Cardiac septum (tissue), 1 donor: ENCODE measurements at regions not wholly inside any gene's neighbourhood (a gene's known extent, or its start where the extent isn't known, plus 50 kb on each side); places are given as distances from the start of the nearest gene placed in this dataset.

Experiments
- DNase-seq: peaks from one replicate; pipeline ENCODE4 v3.0.0-alpha.2; 2020; ENCODE audit warnings: low spot score
- intact Hi-C: fragments of 100-400 bp; cut with DNase I; formaldehyde crosslinking; loops from one replicate; pipeline ENCODE4 v1.14.0; 2022
- donor health status: DM: no; HTN: no; CAD: no.

GRCh38 chr11:122363296-122363695 is 247.3 kb upstream of the BLID start:
- DNase-seq, result no peak
- intact Hi-C loops, result loop anchor here (10.0 kb wide), 1 partner anchor 132 kb away; no protein-coding TSS in a partner anchor

DNA sequence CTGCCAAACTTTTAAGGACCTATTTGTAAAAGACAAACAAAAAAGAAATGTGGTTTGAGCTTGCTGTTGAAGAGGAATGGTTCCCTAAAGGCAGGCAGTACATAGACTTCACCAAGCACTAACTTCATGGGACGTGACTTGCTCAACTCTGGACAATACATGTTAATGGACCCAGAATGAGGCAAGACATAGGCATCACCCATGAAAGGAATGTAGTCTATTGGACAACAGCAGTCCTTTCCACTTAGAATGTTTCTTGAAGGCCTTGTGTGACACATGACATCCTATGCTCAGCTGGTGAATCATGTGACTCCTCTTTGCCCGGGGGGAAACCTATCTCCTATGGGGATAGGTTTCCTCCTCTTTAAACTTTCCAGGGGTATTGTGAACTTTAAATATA is 246.4 kb upstream of the BLID start:
- intact Hi-C loops, result loop anchor here (10.0 kb wide), 1 partner anchor 132 kb away; no protein-coding TSS in a partner anchor
- DNase-seq, result no peak

GRCh38 chr11:122360875-122361274 is 244.9 kb upstream of the BLID start:
- no peak for DNase-seq

GRCh38 chr11:122359081-122359571 is 243.1 kb upstream of the BLID start:
- DNase-seq, result no peak
- intact Hi-C loops, result no loop called here

More at GRCh38 chr11:122360875-122361274, 244.9 kb upstream of the BLID start:
- intact Hi-C loops, result loop anchor here (10.0 kb wide), 1 partner anchor 134 kb away; no protein-coding TSS in a partner anchor

DNA sequence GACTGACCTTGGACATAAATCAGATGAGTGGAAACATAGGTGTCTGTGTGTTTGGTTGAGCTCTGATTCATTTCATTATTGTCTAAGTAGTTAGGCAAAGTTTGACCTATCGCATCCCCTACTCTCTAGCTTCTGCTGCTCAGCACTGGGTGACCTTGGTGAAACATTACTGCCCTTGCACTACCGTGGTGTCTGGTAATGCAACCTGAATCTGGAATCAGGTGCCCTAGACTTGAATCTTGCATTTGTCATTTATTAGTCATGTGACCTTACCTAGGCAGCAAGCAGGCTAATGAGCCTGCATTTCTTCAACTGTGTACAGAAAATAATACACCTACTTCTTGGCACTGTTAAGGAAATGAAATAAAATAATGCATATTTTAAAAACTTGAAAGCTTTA is 242.3 kb upstream of the BLID start:
- no peak for DNase-seq
- intact Hi-C loops, result no loop called here

DNA sequence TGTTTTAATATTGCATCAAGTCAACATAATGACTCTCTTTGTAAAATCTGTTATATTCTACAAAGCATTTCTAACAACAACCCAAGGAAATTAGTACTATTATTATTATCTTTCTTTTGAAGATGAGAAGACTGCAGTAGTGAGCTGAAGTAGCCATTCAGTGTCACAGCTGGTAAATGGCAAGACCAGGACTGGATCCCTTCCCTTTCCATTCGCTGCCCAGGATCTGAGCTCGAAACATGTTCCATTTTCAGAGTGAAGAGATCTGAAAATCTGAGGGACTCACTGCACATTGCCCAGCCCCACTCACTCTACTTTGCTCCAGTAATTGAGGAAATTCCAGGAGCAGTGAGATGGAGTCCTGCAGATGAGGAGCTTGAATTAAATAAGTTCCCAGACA is 240.0 kb upstream of the BLID start:
- intact Hi-C loops, result no loop called here
- DNase-seq, result no peak

DNA sequence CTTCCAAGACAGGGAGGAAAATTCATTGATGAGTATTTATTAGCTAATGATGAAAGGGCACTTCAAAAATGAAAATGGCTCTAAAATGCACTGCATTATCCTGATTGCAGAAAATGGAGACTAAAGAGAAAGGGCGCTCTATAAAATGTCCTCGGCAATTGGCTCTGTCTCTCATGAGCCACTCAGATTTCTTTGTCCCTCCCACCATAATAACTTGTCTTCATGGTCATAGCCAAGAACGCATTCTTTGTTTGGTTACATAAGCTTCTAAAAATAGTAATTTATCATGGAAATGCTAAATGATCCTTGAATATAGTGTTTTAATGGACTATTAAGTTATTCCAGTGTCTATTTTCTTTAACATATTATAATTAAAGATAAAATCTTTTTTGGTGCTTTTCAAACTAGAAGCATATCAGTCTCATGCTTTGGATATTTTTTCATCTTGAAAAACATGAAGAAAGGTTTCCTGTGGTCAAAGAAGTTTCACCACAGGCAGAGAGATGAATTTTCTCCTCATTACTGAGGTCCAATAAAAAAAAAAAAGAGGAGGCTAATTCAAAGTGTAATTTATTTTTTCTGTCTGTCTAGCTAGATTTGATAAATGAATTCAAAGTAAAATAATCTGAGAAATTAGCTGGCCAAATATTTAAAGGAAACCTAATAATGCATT is 238.1 kb upstream of the BLID start:
- DNase-seq, result no peak
- intact Hi-C loops, result no loop called here

GRCh38 chr11:122353561-122353960 is 237.5 kb upstream of the BLID start:
- intact Hi-C loops, result no loop called here
- DNase-seq, result no peak

GRCh38 chr11:122348659-122349409 is 232.8 kb upstream of the BLID start:
- no peak for DNase-seq
- intact Hi-C loops, result loop anchor here (10.0 kb wide), 1 partner anchor 134 kb away; no protein-coding TSS in a partner anchor

- intact Hi-C loops, result loop anchor here (10.0 kb wide), 1 partner anchor 131 kb away; no protein-coding TSS in a partner anchor
- no peak for DNase-seq
Measured at GRCh38 chr11:122346006-122346405, 230.0 kb upstream of the BLID start.

DNA sequence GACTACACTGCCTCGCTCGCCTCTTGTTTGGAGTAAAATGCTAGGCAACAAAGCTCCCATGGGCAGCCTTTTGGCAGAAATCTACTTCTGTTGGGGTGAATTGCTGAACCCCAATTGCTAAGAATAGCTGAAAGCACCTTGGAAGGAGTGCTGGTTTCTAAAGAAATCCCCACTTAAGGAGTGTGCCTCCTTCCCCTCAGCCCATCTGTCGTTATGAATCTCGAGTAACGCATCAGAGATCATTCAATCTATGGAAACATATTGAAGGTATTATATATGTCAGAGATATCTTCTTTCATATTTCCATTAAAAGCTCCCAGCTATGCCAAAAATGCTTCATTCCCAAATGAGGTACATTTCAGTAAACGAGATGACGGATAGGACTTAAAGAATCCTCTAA is 229.6 kb upstream of the BLID start:
- no peak for DNase-seq
- intact Hi-C loops, result loop anchor here (10.0 kb wide), 1 partner anchor 131 kb away; no protein-coding TSS in a partner anchor

DNA sequence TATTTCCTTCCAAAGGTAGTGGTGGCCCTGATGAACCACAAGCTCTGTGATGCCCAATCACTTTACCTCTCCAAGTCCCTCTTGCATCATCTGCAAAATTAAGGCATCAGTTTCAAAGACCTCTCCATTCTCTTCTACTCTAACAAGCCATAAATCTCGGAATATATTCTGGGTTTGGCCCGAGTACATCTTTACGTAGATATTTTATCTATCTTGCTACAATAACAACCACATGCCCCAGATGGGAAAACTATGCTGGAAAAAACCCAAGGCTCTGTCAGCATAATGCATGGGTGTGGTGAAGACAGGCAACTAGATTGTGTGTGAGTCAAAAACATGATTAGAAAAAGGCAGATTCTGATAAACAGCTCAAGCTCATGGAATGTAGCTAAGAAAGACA is 228.2 kb upstream of the BLID start:
- no peak for DNase-seq

DNA sequence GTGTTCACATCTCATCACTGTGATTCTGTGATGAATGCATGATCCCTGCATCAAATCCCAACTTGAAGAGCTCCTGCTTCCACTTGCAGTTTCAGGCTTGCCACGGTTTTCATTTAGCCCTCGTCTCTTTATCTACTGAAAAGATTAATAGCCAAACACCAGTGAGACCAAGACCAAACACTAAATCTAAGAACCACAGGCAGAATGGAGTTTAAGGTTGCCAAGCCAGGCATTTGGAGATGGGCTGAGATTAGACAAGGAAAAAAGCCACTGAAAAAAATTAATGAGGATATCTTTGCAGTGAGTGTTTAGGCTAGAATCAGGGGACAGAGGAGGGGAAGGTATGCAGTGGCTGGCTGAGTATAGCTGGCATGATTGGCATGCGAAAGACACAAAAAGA is 227.2 kb upstream of the BLID start:
- intact Hi-C loops, result loop anchor here (5.0 to 10.0 kb wide), 2 partner anchors 36 to 128 kb away; no protein-coding TSS in a partner anchor
- DNase-seq, result no peak

More for the DNA sequence above, 228.2 kb upstream of the BLID start:
- intact Hi-C loops, result loop anchor here (5.0 to 10.0 kb wide), 2 partner anchors 37 to 129 kb away; no protein-coding TSS in a partner anchor

DNA sequence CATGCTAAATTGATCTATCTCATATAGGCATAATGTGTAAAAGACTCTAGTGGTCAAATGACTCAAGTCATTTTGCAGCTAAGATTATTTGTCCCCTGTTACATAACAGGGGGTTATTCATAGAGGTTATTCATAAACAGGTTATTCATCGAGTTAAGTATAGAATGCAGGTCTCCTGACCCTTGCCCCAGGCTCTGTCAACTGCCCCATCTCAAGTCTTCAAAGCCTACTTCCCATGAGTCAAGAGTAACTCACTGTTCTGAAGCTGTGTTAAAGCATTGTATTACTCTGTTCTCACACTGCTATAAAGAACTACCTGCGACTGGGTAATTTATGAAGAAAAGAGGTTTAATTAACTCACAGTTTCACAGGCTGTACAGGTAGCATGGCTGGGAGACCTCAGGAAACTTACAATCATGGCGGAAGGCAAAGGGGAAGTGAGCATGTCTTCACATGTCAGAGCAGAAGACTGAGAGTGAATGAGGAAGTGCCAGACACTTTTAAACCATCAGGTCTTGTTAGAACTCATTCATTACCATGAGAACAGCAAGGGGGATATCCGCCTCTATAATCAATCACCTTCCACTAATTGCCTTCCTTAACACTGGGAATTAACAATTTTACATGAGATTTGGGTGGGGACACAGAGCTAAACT is 226.2 kb upstream of the BLID start:
- DNase-seq, result no peak
- intact Hi-C loops, result loop anchor here (5.0 to 10.0 kb wide), 2 partner anchors 35 to 127 kb away; no protein-coding TSS in a partner anchor

GRCh38 chr11:122341477-122341876 is 225.5 kb upstream of the BLID start:
- DNase-seq, result no peak
- intact Hi-C loops, result loop anchor here (5.0 to 10.0 kb wide), 2 partner anchors 34 to 127 kb away; no protein-coding TSS in a partner anchor

GRCh38 chr11:122340607-122341290 is 224.7 kb upstream of the BLID start:
- intact Hi-C loops, result loop anchor here (5.0 to 10.0 kb wide), 2 partner anchors 33 to 126 kb away; no protein-coding TSS in a partner anchor
- no peak for DNase-seq

- no peak for DNase-seq
- intact Hi-C loops, result loop anchor here (5.0 to 10.0 kb wide), 2 partner anchors 32 to 125 kb away; no protein-coding TSS in a partner anchor
Measured at GRCh38 chr11:122339436-122340060, 223.5 kb upstream of the BLID start.

GRCh38 chr11:122337704-122338103 is 221.7 kb upstream of the BLID start:
- intact Hi-C loops, result no loop called here
- no peak for DNase-seq

DNA sequence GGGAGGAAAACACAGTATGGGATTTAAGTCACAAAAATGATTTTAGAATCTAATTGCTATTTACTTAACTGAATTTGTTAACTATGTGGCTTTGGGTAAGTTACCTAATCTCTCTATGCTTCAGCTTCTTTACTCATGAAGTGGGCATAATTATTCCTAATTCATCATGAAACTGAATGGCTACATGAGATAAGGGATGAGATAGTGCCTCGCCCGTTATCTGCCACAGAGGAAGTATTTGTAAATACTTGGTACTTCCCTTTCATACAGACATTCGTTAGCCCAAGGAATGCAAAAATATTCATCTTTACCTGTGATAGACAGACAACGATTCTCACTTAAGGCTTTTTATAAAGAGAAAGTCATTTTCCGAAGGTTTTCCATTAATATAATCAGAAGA is 221.2 kb upstream of the BLID start:
- intact Hi-C loops, result no loop called here
- DNase-seq, result no peak
